Activated T-cell treated with anti-CD3 and anti-CD28 coated beads, Interleukin-2, amount 50 U/mL, for 24 hours (primary cell): ENCODE measurements at regions not wholly inside any gene's neighbourhood (a gene's known extent, or its start where the extent isn't known, plus 50 kb on each side); places are given as distances from the start of the nearest gene placed in this dataset.

Experiments used
- DNase-seq: peaks from one replicate; pipeline ENCODE4 v3.0.0-alpha.2; 2020
- H3K27ac Mint-ChIP-seq: 2 replicates; pipeline ENCODE4 v1.8.0; 2020; ENCODE audit warnings: mild to moderate bottlenecking, mixed read lengths
- H3K27me3 Mint-ChIP-seq: 2 replicates; pipeline ENCODE4 v1.8.0; 2020; ENCODE audit warnings: mixed read lengths
- H3K36me3 Mint-ChIP-seq: 2 replicates; pipeline ENCODE4 v1.8.0; 2020; ENCODE audit warnings: low read depth, mixed read lengths
- H3K4me1 Mint-ChIP-seq: 2 replicates; pipeline ENCODE4 v1.8.0; 2020; ENCODE audit warnings: low read depth, mixed read lengths
- H3K4me3 Mint-ChIP-seq: 2 replicates; pipeline ENCODE4 v1.8.0; 2020; ENCODE audit warnings: mild to moderate bottlenecking, moderate library complexity, mixed read lengths
- H3K9me3 Mint-ChIP-seq: 2 replicates; pipeline ENCODE4 v1.8.0; 2020; ENCODE audit warnings: mixed read lengths

DNA sequence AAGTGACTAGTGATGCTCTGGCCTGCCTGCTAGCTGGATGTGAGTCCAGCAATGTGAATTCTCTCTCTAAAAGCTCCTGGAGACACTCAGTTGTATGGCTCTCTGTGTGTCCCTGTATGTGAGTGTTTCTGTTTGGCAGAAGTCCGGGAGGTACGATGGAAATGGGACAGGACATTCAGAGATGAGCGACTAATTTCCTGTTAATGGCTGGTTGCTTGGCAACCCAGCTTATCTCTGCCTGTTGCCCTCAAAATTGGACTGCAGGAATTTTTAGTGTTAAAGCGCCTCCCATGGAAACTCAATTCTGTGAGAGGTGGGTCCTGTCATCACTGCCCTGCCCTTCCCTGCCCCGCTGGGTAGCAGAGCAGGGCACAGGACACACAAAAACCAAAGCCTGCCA lies 136.8 kb upstream of the LRFN2 start:
- Mint-ChIP-seq H3K36me3 (no peaks in the 10 kb centered on the region), H3K9me3 (no peaks in the 10 kb centered on the region), H3K27ac (no peak overlapping the region), H3K4me1 (peaks cover 12% of the 10 kb centered on the region), H3K4me3 (no peak overlapping the region), H3K27me3 (no peaks in the 10 kb centered on the region)
- DNase-seq = no peak

DNA sequence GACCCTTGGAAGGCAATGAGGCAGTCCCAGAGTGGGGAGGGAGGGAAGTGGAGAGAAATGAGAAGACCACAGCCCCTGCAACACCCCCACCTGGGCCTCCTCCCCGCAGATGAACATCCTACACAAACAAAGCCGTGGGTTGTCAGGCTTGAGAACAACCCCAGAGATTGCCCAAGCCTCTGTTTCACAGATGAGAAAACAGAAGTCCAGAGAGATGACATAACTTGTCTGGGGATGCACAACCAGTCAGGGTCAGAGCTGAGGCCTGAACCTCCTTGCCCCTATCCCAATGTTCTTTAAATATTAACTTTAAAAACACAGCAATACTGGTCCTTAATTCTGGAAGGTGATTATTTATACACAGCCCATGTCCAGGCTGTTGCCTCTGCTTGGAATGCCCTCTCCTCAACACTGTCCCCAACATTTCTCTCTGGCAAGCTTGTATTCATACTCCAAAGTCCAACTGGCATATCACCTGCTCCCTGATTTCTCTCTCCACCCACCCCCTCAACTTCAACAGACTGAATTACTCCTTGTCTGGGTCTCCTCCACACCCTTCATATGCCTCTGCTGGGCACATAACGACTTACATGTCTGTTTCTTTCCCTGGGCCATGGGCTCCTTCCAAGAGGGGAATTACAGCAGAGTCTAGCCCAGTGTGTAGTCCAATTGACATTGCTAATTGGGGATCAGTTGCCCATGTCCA lies 135.5 kb upstream of the LRFN2 start:
- DNase-seq = no peak
- H3K27me3 Mint-ChIP-seq = no peaks in the 10 kb centered on the region
- H3K4me1 Mint-ChIP-seq = peaks cover 12% of the 10 kb centered on the region
- no peak overlapping the region for H3K27ac Mint-ChIP-seq
- no peaks in the 10 kb centered on the region for H3K9me3 Mint-ChIP-seq
- no peak overlapping the region for H3K4me3 Mint-ChIP-seq
- H3K36me3 Mint-ChIP-seq = no peaks in the 10 kb centered on the region

DNA sequence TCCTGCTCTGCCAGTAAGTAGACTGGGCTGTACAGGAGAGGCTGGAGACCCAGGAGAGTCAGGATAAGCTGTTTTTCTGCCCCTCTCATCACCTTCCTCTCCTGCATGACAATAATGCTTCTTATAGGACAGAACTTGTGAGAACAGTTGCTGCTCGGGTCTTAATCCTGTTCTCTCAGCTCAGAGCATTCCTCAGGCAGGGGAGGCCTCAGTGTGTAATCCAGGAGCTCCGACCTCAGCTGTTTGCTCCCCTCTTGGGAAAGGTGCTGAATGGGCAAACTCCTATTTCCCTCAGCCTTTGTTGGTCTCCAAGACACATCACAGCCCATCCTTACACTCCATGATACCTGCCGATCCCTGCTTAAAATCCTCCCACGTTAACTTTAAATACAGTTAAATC lies 134.9 kb upstream of the LRFN2 start:
- DNase-seq = no peak
- H3K36me3 Mint-ChIP-seq = no peaks in the 10 kb centered on the region
- H3K27ac Mint-ChIP-seq = no peak overlapping the region
- no peaks in the 10 kb centered on the region for H3K27me3 Mint-ChIP-seq
- no peaks in the 10 kb centered on the region for H3K9me3 Mint-ChIP-seq
- H3K4me1 Mint-ChIP-seq = peaks cover 12% of the 10 kb centered on the region
- H3K4me3 Mint-ChIP-seq = no peak overlapping the region

DNA sequence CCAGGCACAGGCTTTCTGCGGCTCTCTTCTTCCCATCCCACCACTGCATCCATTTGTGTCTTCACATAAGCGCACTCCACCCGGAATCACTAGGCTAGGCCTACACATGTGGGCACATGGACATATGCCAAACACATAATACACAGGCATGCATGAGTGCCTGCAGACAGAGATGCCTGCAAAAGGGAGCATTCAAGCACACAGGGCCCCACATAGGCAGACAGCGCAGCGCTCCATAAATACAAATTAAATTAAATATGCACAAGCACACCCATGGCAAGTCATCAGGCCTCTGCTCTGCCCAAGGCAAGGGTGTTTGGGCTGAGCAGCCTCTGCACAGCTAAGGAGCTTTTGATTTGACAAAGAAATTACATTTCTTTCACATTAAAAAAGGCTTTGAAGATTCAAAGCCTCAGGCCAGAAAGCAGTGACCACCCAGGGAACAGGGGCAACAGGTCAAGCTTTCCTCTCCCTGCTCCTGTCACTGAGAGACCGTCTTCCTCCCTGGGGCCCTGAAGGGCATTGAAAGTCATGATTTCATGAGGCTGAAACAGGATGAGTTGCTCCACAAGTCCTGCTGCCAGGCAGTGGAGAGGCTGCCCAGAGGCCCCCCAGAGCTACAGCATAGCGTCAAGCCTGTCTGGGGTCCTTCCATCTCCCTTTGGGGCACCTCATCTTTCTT lies 134.2 kb upstream of the LRFN2 start:
- no peak overlapping the region for H3K27ac Mint-ChIP-seq
- H3K27me3 Mint-ChIP-seq = no peaks in the 10 kb centered on the region

DNA sequence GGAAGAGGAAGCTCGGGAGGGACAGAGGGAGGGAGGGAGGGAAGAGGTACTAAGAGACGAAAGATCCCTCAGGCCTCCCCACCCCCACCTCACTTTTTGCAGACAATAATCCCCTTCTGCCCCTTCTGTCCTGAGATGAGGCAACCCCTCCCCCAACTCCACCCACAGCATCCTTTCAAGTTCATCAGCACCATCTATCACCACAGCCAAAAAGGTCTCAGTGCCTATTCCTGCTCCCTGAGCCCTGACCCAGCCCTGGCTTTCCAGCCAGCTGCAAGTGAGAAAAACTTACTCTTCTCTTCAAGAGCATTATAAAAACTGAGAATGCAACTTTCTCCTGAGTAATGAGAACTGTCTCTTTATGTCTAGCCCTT lies 133.2 kb upstream of the LRFN2 start:
- Mint-ChIP-seq H3K4me1 (peaks cover 12% of the 10 kb centered on the region), H3K9me3 (no peaks in the 10 kb centered on the region), H3K27ac (no peak overlapping the region), H3K27me3 (no peaks in the 10 kb centered on the region), H3K36me3 (no peaks in the 10 kb centered on the region), H3K4me3 (no peak overlapping the region)
- DNase-seq = no peak

More for the DNA sequence above, 134.2 kb upstream of the LRFN2 start:
- H3K4me3 Mint-ChIP-seq = no peak overlapping the region
- H3K36me3 Mint-ChIP-seq = no peaks in the 10 kb centered on the region
- no peak for DNase-seq
- no peaks in the 10 kb centered on the region for H3K9me3 Mint-ChIP-seq
- peaks cover 12% of the 10 kb centered on the region for H3K4me1 Mint-ChIP-seq

DNA sequence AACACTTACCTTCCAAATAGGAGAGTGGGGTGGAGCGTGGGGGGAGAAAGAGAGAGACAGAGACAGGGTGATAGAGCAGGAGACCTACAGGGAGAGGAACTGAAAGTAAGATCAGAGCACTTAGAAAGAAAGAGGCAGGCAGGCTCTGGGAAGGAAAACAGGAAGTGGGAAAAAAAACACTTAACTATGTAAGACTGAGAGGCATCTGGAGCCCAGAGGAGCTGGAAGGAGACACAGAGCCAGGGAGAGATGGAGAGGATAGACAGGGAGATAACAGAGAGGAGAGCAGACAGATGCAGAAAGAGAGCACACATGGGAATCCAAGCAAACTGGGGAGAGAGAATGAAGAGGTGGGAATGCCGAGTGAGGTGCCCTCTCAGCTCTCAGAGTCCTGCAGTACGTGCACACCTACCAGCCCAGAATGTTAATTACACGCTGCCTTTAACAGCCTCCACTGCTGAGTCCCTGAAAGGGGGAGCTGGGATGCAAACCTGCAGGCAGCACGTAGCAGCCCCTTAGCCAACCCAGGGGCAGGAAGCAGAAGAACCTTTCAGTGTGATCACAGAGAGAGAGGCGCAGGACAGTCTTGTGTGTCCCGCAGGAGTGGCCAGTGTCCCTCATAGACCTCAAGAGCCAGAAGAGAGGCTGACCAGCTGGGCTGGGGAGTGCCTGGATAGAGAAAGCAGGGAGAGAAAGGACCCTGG lies 132.7 kb upstream of the LRFN2 start:
- no peak for DNase-seq
- Mint-ChIP-seq H3K27ac (no peak overlapping the region), H3K36me3 (no peaks in the 10 kb centered on the region), H3K27me3 (no peaks in the 10 kb centered on the region), H3K4me1 (peaks cover 12% of the 10 kb centered on the region), H3K9me3 (no peaks in the 10 kb centered on the region), H3K4me3 (no peak overlapping the region)

DNA sequence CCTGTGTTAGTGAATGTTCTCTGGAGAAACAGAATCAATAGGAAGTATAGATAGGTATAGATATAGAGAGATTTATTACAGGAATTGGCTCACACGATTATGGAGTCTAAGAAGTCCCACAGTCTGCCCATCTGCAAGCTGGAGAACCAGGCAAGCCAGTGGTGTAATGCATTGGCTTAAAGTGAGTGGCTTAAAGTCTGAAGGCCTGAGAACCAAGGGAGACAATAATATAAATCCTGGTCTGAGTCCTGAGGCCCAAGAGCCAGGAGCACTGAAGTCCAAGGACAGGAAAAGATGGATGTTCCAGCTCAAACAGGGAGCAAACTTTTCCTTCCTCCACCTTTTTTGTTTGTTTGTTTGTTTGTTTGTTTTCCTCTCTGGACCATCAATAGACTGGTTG lies 131.2 kb upstream of the LRFN2 start:
- DNase-seq = no peak
- peaks cover 12% of the 10 kb centered on the region for H3K4me1 Mint-ChIP-seq
- no peak overlapping the region for H3K27ac Mint-ChIP-seq
- no peak overlapping the region for H3K4me3 Mint-ChIP-seq
- H3K9me3 Mint-ChIP-seq = no peaks in the 10 kb centered on the region
- no peaks in the 10 kb centered on the region for H3K27me3 Mint-ChIP-seq
- H3K36me3 Mint-ChIP-seq = no peaks in the 10 kb centered on the region

DNA sequence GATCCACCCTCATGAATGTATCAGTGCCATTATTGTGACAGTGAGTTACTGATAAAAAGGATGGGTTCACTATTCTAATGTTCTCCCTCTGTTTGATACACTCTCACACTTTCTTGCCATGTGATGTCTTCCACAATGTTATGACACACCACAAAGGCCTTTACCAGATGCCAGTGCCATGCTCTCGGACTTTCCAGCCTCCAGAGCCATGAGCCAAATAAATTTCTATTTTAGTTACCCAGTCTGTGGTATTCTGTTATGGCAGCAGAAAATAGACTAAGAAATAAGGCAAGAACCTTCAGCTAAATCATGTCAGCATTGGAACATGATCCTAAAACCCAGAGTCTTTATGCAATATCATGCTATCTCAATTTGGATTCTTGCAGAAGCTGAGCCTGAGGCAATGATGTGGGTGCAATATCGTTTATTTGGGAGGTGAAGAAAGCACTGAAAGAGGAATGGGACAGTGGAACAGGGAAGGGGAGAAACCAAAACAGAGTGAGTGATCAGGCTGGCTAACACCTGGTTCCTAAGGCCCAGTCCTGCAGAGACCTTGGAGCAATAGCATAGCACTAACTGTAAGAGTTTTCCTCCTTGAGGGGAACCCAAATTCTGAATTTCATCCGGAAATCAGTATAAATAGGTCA lies 130.4 kb upstream of the LRFN2 start:
- H3K4me1 Mint-ChIP-seq = peaks cover 12% of the 10 kb centered on the region
- H3K36me3 Mint-ChIP-seq = no peaks in the 10 kb centered on the region
- H3K27me3 Mint-ChIP-seq = no peaks in the 10 kb centered on the region
- no peak overlapping the region for H3K4me3 Mint-ChIP-seq
- no peaks in the 10 kb centered on the region for H3K9me3 Mint-ChIP-seq
- no peak for DNase-seq
- H3K27ac Mint-ChIP-seq = no peak overlapping the region

DNA sequence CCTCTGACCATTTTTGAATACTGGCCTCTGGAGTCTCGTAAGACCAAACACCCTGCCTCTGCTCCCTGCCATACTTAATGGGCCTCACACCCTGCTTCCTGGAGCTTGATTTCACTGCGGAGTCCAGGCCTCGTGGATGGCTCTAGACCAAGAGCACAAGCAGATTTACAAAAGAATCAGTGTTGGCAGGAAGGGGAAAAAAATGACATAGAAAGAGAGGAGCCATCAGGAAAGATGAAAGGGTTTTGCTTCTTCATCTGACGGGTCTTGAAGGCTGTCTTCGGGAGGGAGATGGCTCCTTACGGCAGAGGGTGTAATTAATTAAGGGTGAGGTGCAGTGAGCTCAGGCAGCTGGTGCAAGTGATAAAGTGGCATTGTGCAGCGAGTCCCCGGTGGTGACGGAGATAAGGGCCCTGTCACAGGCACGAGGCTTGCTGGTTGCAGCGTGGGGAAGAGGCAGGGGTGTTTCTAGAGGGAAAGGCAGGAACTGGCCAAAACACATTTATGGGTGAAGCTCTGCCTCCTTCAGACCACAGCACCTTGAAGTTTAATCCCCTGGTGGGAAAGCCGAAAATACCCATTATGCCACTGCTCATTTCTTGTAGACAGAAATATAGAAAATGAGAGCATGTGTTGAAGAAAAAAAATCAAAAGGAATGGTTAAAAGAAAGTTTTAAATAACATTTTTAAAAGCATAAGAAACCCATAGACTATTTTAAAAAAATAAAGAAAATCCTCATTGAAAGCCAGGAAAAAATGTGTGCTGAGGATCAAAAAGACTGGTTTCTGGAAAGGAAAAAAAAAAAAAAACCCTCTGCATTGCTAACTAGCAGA lies 128.6 kb upstream of the LRFN2 start:
- H3K9me3 Mint-ChIP-seq = no peaks in the 10 kb centered on the region
- H3K27me3 Mint-ChIP-seq = no peaks in the 10 kb centered on the region
- no peak for DNase-seq
- no peak overlapping the region for H3K27ac Mint-ChIP-seq
- H3K4me3 Mint-ChIP-seq = no peak overlapping the region
- peaks cover 12% of the 10 kb centered on the region for H3K4me1 Mint-ChIP-seq
- H3K36me3 Mint-ChIP-seq = no peaks in the 10 kb centered on the region

DNA sequence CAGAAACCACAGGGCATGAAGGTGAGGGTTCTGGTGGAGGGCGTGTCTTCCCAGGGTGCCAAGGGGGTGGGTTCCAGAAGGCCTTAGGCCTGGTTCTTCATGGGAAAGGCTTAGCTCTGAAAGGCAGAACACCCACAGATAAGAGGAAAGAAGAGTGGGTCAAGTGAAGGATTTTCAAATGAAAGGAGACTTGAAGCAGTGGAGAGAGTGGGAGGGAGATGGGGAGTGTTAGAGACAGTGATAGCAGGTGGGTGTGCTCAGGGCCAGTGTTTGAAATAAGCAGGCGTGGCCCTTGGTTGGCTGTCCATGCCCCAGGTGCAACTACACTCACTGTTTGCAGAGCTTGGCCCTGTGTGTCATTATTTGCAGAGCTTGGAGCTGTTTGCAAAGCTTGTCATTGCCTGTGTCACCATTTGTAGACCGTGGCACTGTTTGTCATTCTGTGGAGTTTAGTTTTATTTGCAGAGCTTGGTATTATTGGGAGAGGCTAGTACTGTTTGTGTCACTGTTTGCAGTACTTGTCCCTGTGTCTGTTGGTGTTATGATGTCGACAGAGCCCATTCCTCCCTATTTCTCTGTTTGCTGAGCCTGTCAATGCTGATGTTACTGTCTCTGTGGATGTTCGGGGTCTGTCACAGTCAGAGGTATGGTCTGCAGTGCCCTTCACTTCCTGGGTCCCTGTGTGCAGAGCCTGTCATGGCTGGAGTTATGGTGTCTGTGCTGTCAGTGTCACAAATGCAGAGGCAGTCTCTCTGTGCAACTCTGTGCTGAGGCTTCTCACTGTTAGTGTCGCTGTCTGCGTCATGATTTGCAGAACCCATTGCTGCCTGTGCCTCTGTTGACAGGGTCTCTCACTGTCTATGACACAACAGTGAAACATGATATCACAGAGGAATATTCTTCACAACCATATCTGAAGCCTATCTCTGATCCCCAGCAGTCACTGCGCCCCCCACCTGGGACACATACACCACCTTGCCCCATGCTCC lies 127.7 kb upstream of the LRFN2 start:
- no peak for DNase-seq
- Mint-ChIP-seq H3K36me3 (no peaks in the 10 kb centered on the region), H3K27ac (no peak overlapping the region), H3K27me3 (no peaks in the 10 kb centered on the region), H3K4me3 (no peak overlapping the region), H3K9me3 (no peaks in the 10 kb centered on the region), H3K4me1 (peaks cover 5% of the 10 kb centered on the region)

DNA sequence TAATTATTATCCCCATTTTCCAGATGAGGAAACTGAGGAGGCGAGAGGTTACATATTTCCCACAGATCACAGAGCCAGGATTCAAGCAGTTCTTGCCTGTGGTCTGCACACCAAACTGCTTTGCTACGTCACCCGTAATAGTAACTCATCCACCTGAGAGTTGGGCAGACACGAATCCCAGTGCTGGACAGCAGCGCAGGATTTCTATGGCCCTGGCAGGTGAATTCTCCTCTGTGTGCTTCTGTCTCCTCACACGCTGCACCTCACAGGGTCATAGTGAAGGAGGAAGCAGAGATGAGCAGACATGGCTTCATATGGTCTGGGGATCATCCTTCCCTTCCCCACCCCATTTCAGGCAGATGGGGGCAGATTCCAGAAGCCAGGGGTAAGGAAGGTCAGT lies 127.0 kb upstream of the LRFN2 start:
- Mint-ChIP-seq H3K4me1 (no peaks in the 10 kb centered on the region), H3K36me3 (no peaks in the 10 kb centered on the region), H3K27ac (no peak overlapping the region), H3K27me3 (no peaks in the 10 kb centered on the region), H3K4me3 (no peak overlapping the region), H3K9me3 (no peaks in the 10 kb centered on the region)
- DNase-seq = no peak

DNA sequence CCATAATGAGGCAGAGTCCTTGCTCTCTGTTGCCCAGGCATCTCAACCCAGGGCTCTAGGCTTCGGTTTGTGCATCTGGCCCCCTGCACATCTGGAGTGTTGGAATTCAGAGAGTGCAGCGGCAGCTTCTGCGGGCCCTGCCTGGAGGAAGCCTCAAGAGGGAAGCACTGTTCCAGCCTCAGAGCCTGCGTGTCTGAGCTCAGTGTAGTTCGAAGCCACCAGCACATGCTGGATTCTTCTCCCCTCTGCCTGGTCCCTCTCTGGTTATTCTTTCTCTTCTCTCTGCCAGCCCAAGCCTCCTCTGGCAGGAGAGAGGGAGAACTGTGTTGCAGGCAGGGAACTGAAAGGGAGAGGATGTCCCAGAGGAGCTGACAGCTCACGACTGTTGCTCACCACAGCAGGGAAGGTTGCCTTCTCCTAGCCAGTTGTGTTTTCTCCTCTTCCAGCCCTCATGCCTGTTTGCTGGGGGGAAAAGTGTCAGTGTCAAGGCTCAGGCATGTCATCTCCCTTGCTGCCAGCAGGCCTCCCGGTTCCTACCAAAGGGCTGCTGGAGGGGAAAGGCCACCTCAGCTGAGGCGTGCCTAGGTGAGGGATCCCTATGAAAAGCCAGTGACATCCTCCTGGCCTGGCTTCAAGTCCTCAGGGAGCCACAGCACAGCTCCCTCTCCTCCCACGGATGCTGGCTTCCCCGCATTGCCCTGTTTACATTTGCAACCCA lies 126.0 kb upstream of the LRFN2 start:
- H3K4me3 Mint-ChIP-seq = no peak overlapping the region
- H3K27me3 Mint-ChIP-seq = no peaks in the 10 kb centered on the region
- DNase-seq = no peak
- H3K4me1 Mint-ChIP-seq = no peaks in the 10 kb centered on the region
- H3K36me3 Mint-ChIP-seq = no peaks in the 10 kb centered on the region
- no peaks in the 10 kb centered on the region for H3K9me3 Mint-ChIP-seq
- no peak overlapping the region for H3K27ac Mint-ChIP-seq
